Liver (tissue), 8 donors: ENCODE measurements at regions not wholly inside any gene's neighbourhood (a gene's known extent, or its start where the extent isn't known, plus 50 kb on each side); places are given as distances from the start of the nearest gene placed in this dataset.

ENCODE experiments used
- DNase-seq: peaks from one replicate; pipeline ENCODE4 v3.0.0-alpha.2; 2017; ENCODE audit warnings: low spot score
- H3K27ac ChIP-seq, 2 donors: one replicate each; pipeline ENCODE4 v1.7.0; 2013; ENCODE audit warnings: inconsistent platforms in 2 of 2, low read length in 2 of 2, control low read depth in 1 of 2, low read depth in 1 of 2, mild to moderate bottlenecking in 1 of 2
- H3K27me3 ChIP-seq, 4 donors: one replicate each; pipeline versions ENCODE4 v1.6.1 to v1.7.0; 2013; ENCODE audit warnings: low read length in 3 of 4, inconsistent platforms in 1 of 4, mild to moderate bottlenecking in 1 of 4, moderate library complexity in 1 of 4; ENCODE audit not compliant: control insufficient read depth in 4 of 4, insufficient read depth in 4 of 4
- H3K36me3 ChIP-seq, 4 donors: one replicate each; pipeline versions ENCODE4 v1.6.1 to v1.7.0; 2013; ENCODE audit warnings: low read length in 3 of 4, mild to moderate bottlenecking in 3 of 4, low read depth in 1 of 4, moderate library complexity in 1 of 4; ENCODE audit not compliant: control insufficient read depth in 4 of 4, insufficient read depth in 3 of 4
- H3K4me1 ChIP-seq, 4 donors: one replicate each; pipeline versions ENCODE4 v1.6.1 to v1.7.0; 2013; ENCODE audit warnings: low read length in 3 of 4, mild to moderate bottlenecking in 3 of 4, moderate library complexity in 1 of 4; ENCODE audit not compliant: control insufficient read depth in 4 of 4, insufficient read depth in 4 of 4
- H3K4me3 ChIP-seq, 3 donors: one replicate each; pipeline versions ENCODE4 v1.6.1 to v1.7.0; 2013; ENCODE audit warnings: low read length in 3 of 3, control low read depth in 1 of 3, low read depth in 1 of 3, mild to moderate bottlenecking in 1 of 3
- H3K9ac ChIP-seq, 2 donors: one replicate each; pipeline ENCODE4 v1.7.0; 2013; ENCODE audit warnings: low read length in 2 of 2, mild to moderate bottlenecking in 2 of 2, moderate library complexity in 2 of 2, control low read depth in 1 of 2, low read depth in 1 of 2
- H3K9me3 ChIP-seq, 4 donors: one replicate each; pipeline versions ENCODE4 v1.6.1 to v1.7.0; 2013; ENCODE audit warnings: low read length in 3 of 4; ENCODE audit not compliant: control insufficient read depth in 4 of 4
- EGR1 ChIP-seq, 2 donors: IDR thresholded peaks; 2 replicates each; pipeline ENCODE4 v1.6.1; 2016 to 2018; ENCODE audit warnings: antibody characterized with exemption in 2 of 2, low read depth in 2 of 2
- FOXA1 ChIP-seq: IDR thresholded peaks from 2 replicates; pipeline ENCODE4 v1.6.1; 2016; ENCODE audit warnings: antibody characterized with exemption
- FOXA2 ChIP-seq: IDR thresholded peaks from 2 replicates; pipeline ENCODE4 v1.6.1; 2016; ENCODE audit warnings: antibody characterized with exemption
- GABPA ChIP-seq, 2 donors: IDR thresholded peaks in 1 of 2; conservative IDR thresholded peaks in 1 of 2; 2 replicates each; pipeline ENCODE4 v1.6.1; 2016; ENCODE audit warnings: antibody characterized with exemption in 2 of 2, mild to moderate bottlenecking in 1 of 2, moderate library complexity in 1 of 2
- HNF4A ChIP-seq, 2 donors: conservative IDR thresholded peaks; 2 replicates each; pipeline ENCODE4 v1.6.1; 2016; ENCODE audit warnings: antibody characterized with exemption in 2 of 2, mild to moderate bottlenecking in 2 of 2
- JUND ChIP-seq, 2 donors: IDR thresholded peaks; 2 replicates each; pipeline ENCODE4 v1.6.1; 2016; ENCODE audit warnings: antibody characterized with exemption in 2 of 2
- NR2F2 ChIP-seq: IDR thresholded peaks from 2 replicates; pipeline ENCODE4 v1.6.1; 2016; ENCODE audit warnings: antibody characterized with exemption
- RXRA ChIP-seq, 2 donors: IDR thresholded peaks; 2 replicates each; pipeline ENCODE4 v1.6.1; 2017 to 2018; ENCODE audit warnings: antibody characterized with exemption in 2 of 2, mild to moderate bottlenecking in 1 of 2
- TAF1 ChIP-seq: conservative IDR thresholded peaks from 2 replicates; pipeline ENCODE4 v1.6.1; 2016; ENCODE audit warnings: antibody characterized with exemption, mild to moderate bottlenecking
- YY1 ChIP-seq: IDR thresholded peaks from 2 replicates; pipeline ENCODE4 v1.6.1; 2016; ENCODE audit warnings: antibody characterized with exemption, mild to moderate bottlenecking
- whole genome bisulfite sequencing: extraction: QIAGEN DNeasy Blood & Tissue Kit; methylation state at CpG from one replicate; pipeline ENCODE4 v1.1.7; 2013; 5-methylcytosine and 5-hydroxymethylcytosine counted together
- TF ChIP-seq, protein P1 (sequence below): IDR thresholded peaks from 2 replicates; pipeline ENCODE4 v1.6.1; 2016; ENCODE audit warnings: antibody characterized with exemption
- TF ChIP-seq, protein P2 (sequence below): IDR thresholded peaks from 2 replicates; pipeline ENCODE4 v1.6.1; 2016; ENCODE audit warnings: antibody characterized with exemption
- TF ChIP-seq, protein P3 (sequence below): fragments of 150-350 bp; IDR thresholded peaks from 2 replicates; pipeline ENCODE4 v1.5.1; 2017; ENCODE audit warnings: improper control_type of control experiment, low read depth, low read length; ENCODE audit not compliant: missing input control
- TF ChIP-seq, protein P4 (sequence below): IDR thresholded peaks from 2 replicates; pipeline ENCODE4 v1.6.1; 2016; ENCODE audit warnings: antibody characterized with exemption
- TF ChIP-seq, protein P5 (sequence below): IDR thresholded peaks from 2 replicates; pipeline ENCODE4 v1.6.1; 2016; ENCODE audit warnings: antibody characterized with exemption, mild to moderate bottlenecking
- donor health status: healthy.
- donor health status: healthy.
- donor health status: healthy.
- donor health status: healthy.
- donor health status: healthy.

DNA sequence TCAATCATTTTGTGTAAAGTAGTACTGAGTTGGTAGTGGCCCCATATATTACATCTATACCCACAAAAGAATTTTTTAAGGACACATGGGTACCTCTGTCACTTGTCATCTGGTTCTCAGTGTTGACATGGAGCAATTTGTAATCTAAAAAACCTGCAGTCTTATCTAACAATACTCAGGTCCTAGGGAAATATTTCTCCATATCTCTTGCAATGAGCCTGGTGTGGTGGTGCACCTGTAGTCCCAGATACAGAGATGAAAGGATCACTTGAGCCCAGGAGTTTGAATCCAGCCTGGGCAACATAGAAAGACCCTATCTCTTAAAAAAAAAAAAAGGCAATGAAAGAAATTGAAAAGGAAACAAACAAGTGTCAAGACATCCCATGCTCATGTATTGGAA is 70.7 kb upstream of the ZNF30 start:
- Histone ChIP-seq H3K27ac (no peak overlapping the region), H3K9ac (no peak overlapping the region), H3K4me1 (no peaks in the 10 kb centered on the region), H3K4me3 (no peak overlapping the region), H3K36me3 (no peaks in the 10 kb centered on the region), H3K27me3 (no peaks in the 10 kb centered on the region), H3K9me3 (peaks cover 0 to 1% (median 0%) of the 10 kb centered on the region in 4 donors)
- DNase-seq, result no peak
- TF ChIP-seq YY1 (no peak), TAF1 (no peak), FOXA1 (no peak), JUND (IDR thresholded peaks at IDR 0.05) (no peak)

DNA sequence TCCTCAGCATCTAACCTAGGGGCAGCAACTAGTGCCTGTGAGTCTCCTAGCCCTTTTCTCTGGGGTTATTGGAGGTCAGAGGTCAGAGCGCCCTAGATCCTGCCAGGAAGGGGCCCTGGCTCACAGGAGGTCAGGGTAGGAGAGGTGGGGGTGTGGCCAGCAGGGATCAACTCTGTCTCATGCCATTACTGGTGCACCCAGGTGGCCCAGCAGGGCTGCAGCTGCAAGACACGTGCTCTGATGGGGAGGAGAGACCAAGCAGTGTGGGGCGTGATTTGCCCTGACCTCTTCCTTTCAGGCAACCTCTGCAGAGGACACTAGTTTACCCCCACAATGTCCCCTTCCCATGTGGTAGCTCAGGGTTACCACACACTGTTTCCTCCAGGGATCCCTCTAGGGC is 73.3 kb upstream of the ZNF30 start:
- Histone ChIP-seq H3K9me3 (peaks cover 0 to 4% (median under 1%) of the 10 kb centered on the region in 4 donors), H3K27ac (no peak overlapping the region), H3K36me3 (no peaks in the 10 kb centered on the region), H3K4me1 (no peaks in the 10 kb centered on the region), H3K9ac (no peak overlapping the region), H3K4me3 (no peak overlapping the region), H3K27me3 (no peaks in the 10 kb centered on the region)
- no peak for DNase-seq
- TF ChIP-seq GABPA (IDR thresholded peaks at IDR 0.05 in 1 of 2, conservative IDR thresholded peaks at IDR 0.05 in 1 of 2), result no peak
- no peak for TF ChIP-seq FOXA2
- TF ChIP-seq, protein P1, sequence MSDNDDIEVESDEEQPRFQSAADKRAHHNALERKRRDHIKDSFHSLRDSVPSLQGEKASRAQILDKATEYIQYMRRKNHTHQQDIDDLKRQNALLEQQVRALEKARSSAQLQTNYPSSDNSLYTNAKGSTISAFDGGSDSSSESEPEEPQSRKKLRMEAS, result no peak
- TF ChIP-seq EGR1 (IDR thresholded peaks at IDR 0.05; ENCODE audit: low read depth in 2 of 2), result no peak
- no peak for TF ChIP-seq FOXA1
- TF ChIP-seq TAF1, result no peak
- WGBS, result 83% methylated on average over 3 of the region's 3 CpGs

DNA sequence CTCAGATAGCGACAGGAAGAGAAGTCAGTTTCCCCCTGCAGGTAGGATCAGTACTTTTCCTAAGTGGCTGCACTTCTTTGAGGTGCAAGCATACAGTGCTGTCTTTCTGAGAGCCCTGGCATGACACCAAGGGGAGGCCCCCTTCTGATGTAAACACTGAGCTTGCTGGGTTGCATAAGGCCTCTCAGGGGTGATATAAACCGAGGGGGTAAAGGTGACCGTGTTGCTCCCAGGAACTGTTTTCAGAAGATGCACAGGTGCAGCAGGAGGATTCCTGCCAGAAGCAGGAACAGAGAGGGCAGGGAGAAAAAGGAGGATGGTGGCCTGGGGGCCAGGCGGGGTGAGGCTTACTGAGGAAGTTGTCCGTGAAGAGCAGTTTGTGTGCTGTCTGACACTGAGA is 74.0 kb upstream of the ZNF30 start:
- DNase-seq, result no peak
- Histone ChIP-seq H3K9ac (no peak overlapping the region), H3K9me3 (peaks cover 0 to 6% (median under 1%) of the 10 kb centered on the region in 4 donors), H3K4me3 (no peak overlapping the region), H3K36me3 (no peaks in the 10 kb centered on the region), H3K27ac (no peak overlapping the region), H3K27me3 (no peaks in the 10 kb centered on the region), H3K4me1 (no peaks in the 10 kb centered on the region)
- 59% methylated on average over 5 of the region's 5 CpGs for WGBS
- TF ChIP-seq HNF4A (conservative IDR thresholded peaks at IDR 0.05) (no peak), RXRA (IDR thresholded peaks at IDR 0.05) (no peak), GABPA (IDR thresholded peaks at IDR 0.05 in 1 of 2, conservative IDR thresholded peaks at IDR 0.05 in 1 of 2) (no peak)
- TF ChIP-seq, protein P2, sequence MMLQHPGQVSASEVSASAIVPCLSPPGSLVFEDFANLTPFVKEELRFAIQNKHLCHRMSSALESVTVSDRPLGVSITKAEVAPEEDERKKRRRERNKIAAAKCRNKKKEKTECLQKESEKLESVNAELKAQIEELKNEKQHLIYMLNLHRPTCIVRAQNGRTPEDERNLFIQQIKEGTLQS, result no peak

DNA sequence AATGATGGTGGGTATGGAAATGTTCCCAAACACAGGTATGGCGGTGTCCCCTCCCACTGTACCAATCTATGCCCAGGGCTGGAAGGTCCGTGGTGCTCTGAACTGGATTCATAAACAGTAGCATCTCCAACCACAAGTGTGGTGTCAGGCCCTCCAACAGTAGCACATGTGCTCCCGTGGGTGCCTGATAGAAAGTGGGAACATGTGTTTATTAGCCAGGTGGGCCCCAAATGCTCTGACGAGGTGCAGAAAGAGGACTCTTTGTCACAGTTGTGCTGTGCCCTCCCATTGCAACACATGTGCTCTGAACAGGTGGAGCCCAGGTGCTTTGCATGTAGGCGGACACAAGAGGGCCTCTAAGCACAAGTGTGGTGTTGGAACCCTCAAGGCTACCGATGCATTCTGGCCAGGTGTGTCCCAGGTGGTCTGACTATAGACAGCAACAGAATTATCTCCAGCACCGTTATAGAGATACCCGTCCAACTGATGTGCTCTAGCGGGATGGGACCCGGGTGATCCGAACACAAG is 75.4 kb upstream of the ZNF30 start:
- no peak for DNase-seq
- 80% methylated on average over 11 of the region's 11 CpGs for WGBS
- no peak overlapping the region for H3K27ac ChIP-seq
- no peaks in the 10 kb centered on the region for H3K4me1 ChIP-seq
- H3K27me3 ChIP-seq, result no peaks in the 10 kb centered on the region
- H3K9ac ChIP-seq, result no peak overlapping the region
- peaks cover 0 to 6% (median 3%) of the 10 kb centered on the region in 4 donors for H3K9me3 ChIP-seq
- no peak overlapping the region for H3K4me3 ChIP-seq
- H3K36me3 ChIP-seq, result no peaks in the 10 kb centered on the region
- TF ChIP-seq EGR1 (IDR thresholded peaks at IDR 0.05; ENCODE audit: low read depth in 2 of 2) (no peak), TAF1 (no peak), NR2F2 (no peak), GABPA (IDR thresholded peaks at IDR 0.05 in 1 of 2, conservative IDR thresholded peaks at IDR 0.05 in 1 of 2) (no peak), RXRA (IDR thresholded peaks at IDR 0.05) (no peak), JUND (IDR thresholded peaks at IDR 0.05) (no peak)
- TF ChIP-seq, protein P3, sequence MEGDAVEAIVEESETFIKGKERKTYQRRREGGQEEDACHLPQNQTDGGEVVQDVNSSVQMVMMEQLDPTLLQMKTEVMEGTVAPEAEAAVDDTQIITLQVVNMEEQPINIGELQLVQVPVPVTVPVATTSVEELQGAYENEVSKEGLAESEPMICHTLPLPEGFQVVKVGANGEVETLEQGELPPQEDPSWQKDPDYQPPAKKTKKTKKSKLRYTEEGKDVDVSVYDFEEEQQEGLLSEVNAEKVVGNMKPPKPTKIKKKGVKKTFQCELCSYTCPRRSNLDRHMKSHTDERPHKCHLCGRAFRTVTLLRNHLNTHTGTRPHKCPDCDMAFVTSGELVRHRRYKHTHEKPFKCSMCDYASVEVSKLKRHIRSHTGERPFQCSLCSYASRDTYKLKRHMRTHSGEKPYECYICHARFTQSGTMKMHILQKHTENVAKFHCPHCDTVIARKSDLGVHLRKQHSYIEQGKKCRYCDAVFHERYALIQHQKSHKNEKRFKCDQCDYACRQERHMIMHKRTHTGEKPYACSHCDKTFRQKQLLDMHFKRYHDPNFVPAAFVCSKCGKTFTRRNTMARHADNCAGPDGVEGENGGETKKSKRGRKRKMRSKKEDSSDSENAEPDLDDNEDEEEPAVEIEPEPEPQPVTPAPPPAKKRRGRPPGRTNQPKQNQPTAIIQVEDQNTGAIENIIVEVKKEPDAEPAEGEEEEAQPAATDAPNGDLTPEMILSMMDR, result no peak
- TF ChIP-seq, protein P4, sequence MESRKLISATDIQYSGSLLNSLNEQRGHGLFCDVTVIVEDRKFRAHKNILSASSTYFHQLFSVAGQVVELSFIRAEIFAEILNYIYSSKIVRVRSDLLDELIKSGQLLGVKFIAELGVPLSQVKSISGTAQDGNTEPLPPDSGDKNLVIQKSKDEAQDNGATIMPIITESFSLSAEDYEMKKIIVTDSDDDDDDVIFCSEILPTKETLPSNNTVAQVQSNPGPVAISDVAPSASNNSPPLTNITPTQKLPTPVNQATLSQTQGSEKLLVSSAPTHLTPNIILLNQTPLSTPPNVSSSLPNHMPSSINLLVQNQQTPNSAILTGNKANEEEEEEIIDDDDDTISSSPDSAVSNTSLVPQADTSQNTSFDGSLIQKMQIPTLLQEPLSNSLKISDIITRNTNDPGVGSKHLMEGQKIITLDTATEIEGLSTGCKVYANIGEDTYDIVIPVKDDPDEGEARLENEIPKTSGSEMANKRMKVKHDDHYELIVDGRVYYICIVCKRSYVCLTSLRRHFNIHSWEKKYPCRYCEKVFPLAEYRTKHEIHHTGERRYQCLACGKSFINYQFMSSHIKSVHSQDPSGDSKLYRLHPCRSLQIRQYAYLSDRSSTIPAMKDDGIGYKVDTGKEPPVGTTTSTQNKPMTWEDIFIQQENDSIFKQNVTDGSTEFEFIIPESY, result no peak
- TF ChIP-seq, protein P1, result no peak
- TF ChIP-seq, protein P5, sequence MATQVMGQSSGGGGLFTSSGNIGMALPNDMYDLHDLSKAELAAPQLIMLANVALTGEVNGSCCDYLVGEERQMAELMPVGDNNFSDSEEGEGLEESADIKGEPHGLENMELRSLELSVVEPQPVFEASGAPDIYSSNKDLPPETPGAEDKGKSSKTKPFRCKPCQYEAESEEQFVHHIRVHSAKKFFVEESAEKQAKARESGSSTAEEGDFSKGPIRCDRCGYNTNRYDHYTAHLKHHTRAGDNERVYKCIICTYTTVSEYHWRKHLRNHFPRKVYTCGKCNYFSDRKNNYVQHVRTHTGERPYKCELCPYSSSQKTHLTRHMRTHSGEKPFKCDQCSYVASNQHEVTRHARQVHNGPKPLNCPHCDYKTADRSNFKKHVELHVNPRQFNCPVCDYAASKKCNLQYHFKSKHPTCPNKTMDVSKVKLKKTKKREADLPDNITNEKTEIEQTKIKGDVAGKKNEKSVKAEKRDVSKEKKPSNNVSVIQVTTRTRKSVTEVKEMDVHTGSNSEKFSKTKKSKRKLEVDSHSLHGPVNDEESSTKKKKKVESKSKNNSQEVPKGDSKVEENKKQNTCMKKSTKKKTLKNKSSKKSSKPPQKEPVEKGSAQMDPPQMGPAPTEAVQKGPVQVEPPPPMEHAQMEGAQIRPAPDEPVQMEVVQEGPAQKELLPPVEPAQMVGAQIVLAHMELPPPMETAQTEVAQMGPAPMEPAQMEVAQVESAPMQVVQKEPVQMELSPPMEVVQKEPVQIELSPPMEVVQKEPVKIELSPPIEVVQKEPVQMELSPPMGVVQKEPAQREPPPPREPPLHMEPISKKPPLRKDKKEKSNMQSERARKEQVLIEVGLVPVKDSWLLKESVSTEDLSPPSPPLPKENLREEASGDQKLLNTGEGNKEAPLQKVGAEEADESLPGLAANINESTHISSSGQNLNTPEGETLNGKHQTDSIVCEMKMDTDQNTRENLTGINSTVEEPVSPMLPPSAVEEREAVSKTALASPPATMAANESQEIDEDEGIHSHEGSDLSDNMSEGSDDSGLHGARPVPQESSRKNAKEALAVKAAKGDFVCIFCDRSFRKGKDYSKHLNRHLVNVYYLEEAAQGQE, result no peak
